GM19438 (cell line): ENCODE measurements at regions not wholly inside any gene's neighbourhood (a gene's known extent, or its start where the extent isn't known, plus 50 kb on each side); places are given as distances from the start of the nearest gene placed in this dataset.

Experiments
- ATAC-seq: cut with Tn5 transposase; IDR thresholded peaks from one replicate; pipeline ENCODE4 v1.9.1; 2021; ENCODE audit warnings: low read depth; ENCODE audit not compliant: unreplicated experiment

DNA sequence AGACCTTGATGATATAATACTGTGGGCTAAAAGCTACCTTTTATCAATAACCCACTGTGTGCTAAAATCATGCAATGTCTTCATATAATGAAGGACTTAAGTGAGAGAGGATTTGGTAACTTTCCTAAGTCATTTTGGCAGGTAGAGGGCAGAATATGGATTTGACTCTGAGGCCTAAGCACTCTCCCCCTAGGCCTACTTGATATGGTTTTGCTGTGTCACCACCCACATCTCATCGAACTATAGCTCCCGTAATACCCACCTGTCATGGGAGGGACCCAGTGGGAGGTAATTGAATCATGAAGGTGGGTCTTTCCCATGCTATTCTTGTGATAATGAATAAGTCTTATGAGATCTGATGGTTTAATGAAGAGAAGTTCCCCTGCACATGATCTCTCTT, 229.7 kb downstream of the GBA3 start:
- ATAC-seq, result no peak

DNA sequence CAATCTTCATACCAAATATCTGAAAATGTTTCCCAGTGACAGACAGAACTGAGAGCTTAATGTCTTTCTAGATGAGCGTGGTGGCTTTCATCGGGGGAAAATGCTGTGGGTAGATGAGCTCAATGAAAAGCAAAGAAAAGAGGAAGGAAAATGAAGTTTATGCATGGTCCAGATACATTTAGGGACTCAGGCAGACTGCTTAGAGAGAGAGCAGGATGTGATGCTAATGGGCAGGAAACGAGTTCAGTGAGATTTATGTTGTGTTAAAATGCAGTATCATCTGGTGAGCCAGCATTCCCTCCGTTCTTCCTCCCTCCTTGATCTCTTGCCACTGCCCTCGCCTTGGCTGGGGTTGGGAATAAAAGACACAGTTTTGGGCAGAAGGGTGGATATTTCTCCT, 229.2 kb downstream of the GBA3 start:
- ATAC-seq, result no peak

DNA sequence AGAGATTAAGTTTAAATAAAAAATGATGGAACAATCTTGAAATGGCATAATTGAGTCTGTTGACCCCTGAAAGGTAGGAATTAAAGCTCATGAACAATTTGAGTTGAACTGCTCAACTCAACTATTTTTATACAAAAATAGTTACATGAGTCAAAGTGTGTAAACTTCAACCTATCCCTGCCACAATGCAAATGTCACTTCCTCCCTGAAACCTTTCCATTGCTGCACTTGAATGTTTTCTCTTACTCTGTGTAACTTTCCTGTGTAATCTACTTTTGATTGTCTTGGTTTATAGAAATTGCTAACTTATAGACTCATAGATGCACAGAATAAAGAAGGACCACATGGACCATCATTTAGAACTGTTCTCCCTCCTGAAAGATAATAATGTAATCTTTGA, 218.5 kb downstream of the GBA3 start:
- ATAC-seq, result no peak

DNA sequence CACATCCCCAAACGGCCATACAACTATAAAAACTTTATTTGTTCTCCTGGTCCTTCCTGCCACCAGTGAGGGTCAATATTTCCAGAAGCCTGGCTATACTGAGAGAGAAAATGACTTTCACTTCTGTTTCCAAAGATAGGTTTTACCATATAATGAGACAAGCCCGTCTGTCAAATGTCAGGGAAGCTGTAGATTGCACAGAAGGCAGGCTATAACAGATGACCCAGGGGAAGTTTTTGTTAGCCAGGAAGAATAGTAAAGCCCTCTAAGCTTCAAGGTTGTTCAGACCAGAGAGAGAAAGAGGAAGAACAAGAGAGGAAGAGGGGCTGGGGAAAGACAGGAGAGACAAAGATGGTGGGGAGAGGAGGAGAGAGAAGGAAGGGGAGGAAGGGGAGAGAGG, 217.5 kb downstream of the GBA3 start:
- no peak for ATAC-seq

DNA sequence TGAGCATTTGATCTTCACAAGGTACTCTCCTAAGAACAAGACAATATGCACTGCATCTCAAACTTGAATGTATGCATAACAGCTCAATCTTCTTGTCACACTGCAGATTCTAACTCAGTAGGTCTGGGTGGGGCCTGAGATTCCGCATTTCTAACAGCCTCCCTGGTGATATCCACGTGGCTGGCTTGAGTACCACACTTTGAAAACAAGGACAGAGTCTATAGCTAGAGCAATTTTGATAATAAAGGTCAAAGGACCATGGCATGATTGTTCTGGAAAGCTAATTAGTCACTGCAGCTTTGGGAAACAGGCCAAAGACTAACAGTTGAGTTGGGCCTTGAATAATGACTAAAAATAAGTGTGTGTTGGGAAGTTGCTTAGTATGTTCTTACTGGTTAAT, 213.3 kb downstream of the GBA3 start:
- no peak for ATAC-seq

DNA sequence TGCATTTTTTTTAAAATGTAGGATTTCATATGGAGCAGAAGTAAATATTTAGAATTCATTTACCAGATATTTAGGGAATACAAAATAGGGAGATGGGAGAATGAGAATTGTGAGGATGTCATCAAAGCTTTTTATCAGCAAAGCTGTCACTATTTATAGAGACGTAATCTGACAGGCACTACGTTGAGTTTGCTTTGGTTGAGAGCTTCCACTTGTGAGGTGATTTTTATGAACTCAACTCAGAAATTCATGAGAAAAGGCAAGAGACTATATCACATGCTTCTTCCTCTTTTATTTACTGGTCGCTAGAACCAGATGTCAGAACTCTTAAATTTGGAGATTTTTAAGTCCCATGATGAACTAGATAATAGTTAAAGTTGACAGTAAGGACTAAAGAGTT, 211.2 kb downstream of the GBA3 start:
- ATAC-seq, result no peak

DNA sequence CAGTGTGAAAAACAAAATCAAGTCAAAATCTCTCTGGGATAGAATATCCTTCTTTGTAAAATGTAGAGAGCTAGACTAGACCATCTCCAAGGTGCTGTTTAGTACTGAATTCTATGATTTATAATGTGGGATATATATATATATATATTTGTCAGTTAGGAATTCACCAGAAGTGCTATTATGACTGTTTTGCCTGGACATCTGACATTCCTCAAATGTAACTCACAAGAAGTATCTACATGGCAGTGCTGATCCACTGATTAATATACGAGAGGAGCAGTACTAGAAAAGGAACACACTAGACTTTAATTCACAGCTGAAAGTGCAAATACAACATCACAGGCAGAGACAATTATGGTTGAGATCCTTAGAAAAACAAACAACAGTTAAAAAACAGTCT, 208.9 kb downstream of the GBA3 start:
- ATAC-seq, result no peak

DNA sequence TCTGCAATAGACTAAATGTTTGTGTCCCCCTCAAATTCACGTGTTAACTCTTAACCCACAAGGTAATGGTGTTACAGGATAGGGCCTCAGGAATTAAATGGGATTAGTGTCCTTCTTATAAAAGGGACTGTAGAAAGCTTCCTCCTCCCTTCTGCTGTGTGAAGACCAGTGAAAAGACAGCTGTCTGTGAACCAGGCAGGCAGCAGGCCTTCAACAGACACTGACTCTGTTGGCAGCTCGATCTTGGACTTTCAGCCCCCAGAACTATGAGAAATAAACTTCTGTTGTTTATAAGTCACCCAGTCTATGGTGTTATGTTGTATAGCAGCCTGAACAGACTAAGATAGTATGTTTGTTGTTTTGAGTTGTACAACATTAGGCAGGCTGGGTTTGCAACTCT, 208.1 kb downstream of the GBA3 start:
- ATAC-seq, result no peak

DNA sequence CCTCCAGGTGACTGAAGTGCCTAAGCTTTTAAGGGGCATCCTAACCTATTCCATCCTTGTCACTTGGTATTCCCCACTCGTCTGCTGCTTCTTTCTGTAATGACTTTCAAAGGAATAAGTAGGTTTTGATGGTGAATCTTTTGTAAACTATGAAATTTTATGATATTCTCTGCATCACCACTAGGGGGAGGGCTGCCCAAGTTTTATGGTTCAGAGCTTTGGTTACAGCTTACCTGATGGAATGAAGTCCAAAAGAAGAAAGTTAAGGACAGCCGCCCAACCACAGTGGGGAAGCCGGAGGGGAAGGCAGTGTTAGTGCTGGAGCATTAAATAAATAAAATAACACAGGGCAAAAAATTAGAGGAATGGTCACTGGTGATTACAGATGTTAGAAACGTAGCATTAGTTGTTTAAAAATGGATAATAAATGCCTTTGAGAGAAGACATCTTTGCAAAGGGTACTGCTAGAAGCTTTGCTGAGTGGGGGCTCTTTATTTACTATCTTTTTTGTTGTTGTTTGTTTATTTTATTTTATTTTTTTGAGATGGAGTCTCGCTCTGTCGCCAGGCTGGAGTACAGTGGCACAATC, 204.9 kb downstream of the GBA3 start:
- ATAC-seq, result no peak

DNA sequence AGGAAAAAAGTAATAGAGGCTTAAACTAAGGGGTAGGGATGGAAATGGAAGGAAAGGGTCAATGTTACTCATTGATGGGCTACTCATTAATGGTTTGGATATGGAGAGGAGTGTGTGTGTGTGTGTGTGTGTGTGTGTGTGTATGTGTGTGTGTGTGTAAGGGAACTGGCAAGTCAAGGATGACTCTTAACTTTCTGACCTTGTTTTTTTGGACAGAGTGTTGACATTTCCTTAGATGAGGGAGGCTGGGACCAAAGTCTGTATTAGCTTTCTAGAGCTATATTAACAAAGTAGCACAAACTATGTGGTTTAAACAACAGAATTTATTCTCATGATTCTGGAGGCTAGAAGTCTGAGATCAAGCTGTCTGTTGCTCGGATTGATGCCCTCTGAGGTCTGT, 202.7 kb downstream of the GBA3 start:
- ATAC-seq, result no peak

DNA sequence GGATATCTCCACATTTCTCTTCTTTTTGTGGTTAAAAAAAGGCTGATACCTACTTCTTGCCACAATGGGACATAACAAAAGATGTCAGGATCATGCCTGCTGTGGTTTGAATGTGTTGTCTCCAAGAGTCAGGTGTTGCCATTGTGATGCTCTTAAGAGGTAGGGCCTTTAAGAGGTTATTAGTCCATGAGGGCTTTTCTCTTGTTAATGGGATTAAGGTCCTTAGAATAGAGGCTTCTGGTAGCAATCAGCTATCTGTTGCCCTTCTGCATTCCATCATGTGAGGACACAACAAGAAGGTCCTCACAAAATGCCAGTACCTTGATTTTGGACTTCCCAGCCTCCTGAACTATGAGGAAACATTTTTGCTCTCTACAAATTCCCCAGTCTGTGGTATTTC, 191.4 kb downstream of the GBA3 start:
- no peak for ATAC-seq

DNA sequence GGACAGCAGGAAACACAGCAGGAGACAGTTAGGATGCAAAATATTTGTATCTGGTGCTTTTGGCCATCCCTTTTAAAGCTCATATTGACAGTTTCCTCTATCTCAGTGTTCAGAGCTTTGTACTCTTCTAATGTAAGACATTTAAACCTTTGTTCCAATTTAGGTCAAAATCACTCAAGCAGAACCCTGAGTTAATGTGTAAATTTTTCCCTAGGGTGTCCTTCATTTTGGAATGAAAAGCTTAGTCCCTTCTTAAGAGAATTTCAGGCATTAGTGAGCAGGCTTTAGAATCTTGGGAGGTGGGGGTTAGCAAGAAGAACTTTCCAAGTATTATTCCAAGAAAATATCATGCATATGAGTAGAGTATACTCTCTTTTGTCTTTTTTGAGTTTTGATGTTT, 188.7 kb downstream of the GBA3 start:
- no peak for ATAC-seq

DNA sequence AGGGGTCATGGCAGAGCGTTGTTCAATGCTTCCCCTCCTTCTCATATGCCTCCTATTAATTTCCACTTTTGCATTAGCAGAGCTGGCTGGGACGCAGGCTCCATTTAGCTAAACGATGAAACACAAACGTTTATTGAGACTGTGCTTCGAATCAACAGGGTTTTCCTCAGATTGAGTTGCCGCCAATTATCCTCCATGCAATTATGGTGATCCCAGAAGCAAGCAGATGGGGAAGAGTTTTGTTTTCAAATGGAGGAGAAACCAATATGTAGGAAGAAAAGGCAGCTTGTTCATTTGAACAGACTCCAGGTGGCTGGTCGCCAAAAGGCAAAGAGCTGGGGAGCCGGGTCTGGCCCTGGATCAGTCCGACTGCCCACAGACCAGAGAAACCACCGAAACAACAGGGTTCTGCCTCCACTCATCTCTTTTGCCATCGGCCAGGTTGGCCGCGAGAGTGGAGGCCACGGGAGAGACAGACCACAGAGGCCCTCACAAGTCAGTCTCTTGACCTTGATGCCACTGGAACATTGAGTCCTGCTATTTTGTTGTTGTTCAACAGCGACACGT, 184.8 kb downstream of the GBA3 start:
- ATAC-seq, result no peak

DNA sequence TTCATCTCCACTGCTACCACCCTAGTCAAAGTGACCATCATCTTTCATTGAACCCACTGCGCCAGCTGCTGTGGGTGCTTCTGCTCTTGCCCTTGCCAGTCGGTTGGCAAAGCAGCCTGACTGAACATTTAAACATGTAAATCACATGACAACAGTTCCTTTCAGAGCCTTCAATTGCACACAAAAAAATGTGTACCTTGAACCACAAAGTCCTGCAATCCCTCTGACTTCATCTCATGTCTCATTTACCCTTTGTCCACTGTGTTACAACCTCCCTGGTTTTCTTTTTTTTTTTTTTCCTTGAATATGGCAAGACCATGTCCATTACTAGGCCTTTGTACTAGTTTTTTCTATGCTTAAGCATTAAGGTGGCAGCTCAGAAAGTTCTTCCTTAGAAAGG, 183.5 kb downstream of the GBA3 start:
- no peak for ATAC-seq

DNA sequence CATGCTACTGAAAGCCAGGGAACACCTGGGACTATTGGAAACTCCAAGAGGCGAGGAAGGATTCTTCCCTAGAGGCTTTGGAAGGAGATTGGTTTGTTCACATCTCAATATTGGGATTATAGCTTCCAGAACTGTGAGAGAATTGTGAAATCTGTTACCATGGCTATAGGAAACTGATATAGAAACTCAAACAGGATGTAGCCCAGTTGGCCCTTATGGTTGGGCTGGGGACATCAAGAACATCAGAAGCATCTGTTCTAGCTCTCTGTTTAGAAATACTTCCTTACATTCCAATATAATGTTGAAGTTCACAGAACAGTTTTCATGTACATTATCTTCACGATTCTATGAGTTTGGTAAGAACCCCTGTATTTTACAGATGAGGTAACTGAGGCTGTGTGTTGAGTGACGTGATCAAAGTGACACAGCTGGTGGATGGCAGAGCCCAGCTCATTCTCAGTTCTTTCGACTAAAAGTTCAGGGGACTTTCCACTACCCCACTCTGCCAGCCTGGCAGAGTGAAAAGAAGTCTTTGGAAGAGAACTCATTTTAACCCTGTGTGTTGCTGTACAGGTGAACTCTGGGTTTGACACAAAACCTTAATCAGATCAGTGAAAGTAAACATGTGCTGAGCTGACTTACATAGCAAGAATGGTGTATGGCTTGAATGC, 183.0 kb downstream of the GBA3 start:
- no peak for ATAC-seq

DNA sequence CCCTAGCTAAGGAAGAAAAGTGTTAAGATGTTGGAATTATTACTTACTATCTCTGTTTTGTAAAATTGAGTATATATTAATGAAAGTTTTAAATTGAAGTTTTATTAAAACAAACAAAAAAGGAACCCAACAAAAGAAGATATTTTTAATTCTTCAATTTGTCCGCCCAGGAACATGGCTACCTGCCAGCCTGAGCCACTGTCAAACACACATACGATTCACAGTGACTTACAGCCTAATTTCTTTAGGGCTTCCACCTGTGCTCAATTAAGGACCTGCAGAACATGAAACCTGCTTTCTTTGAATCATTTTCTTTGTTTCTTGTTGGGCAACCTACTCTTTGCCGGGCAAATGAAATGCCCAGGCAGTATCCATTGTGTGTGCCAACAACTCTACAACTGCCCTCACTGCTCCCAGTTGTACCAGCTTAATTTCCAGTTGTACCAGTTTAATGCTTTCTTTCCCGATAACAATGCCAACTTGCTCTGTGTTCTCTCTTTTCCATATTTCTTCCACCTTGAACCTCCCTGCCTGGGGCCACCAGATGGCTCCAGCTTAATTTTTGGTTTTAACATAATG, 181.7 kb downstream of the GBA3 start:
- ATAC-seq, result no peak

DNA sequence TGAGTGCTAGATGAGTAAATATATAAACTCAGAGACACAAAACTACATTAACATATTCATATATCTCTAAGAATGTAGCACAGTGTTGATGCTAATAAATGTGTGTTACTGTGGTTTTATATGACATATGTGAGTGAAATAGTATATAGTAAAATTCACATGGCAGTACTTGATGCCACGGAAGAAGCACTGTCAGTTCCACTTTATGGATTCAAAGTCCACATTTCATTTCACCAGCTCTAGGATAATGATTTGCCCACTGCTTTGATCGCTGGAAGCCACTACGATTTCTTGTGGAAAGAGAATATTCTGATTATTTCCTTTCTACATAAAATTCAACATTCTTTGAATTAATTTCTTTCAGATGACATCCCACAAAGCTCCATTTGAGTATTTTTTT, 181.2 kb downstream of the GBA3 start:
- ATAC-seq, result no peak

DNA sequence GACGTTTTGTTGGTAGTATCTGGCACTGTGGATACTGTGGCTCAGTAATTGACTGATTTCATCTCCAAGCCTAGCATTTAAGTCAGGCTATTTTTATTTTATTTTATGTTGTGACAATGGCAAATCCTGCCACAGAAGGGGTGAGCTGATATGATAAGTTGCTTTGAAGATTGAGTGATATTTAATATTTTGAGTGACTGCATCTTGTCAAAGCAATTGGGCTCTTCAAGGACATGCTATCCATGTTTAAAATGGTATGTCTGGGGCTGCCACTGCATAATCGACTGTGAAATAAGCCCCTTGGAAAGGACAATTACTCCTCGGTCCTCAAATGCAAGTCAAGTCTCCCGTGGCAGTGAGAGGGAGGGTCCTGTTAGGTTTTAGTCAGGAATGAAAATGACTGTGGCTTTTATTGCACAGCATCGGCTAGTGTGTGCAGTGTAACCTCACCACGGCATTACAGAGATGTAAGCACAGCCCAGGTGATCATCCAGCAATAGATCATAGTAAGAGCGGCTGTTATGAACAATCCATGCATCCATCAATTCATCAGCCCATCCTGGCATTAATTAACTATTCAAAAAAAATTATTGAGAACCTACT, 178.2 kb downstream of the GBA3 start:
- no peak for ATAC-seq

DNA sequence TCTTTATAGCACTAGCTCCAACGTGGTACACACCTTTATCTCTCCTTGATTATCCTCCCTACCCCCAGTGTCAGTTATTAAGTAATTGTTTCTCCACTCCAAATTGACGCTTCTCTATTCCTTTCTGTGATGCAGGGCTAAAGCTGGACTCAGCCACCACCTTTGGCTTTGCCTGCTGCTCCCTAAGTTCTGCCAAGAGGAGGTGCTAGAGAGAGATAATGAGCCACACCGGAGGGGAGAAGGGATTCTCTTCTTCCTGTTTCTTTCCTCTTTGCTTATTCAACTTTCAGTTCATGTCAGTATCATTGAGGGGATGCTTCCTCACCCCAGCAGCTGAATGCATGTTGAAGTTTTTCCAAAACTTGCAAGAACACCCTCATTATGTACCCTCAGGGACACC, 176.5 kb downstream of the GBA3 start:
- ATAC-seq, result no peak
